ENCODE measurements at regions not wholly inside any gene's neighbourhood (a gene's known extent, or its start where the extent isn't known, plus 50 kb on each side); places are given as distances from the start of the nearest gene placed in this dataset.

GRCh38 chr7:67542916-67543315 lies 546.3 kb downstream of the TYW1 start:
- no peak for TF ChIP-seq CTCF (IDR thresholded peaks at IDR 0.05)
- no peak for TF ChIP-seq POLR2A (IDR thresholded peaks at IDR 0.05)
- no peak for TF ChIP-seq POLR2AphosphoS5 (IDR thresholded peaks at IDR 0.05)
